ENCODE measurements at regions not wholly inside any gene's neighbourhood (a gene's known extent, or its start where the extent isn't known, plus 50 kb on each side); places are given as distances from the start of the nearest gene placed in this dataset.
A peak's percentile ranks its signal among the peaks of the same experiment; 100 is the strongest.

DNA sequence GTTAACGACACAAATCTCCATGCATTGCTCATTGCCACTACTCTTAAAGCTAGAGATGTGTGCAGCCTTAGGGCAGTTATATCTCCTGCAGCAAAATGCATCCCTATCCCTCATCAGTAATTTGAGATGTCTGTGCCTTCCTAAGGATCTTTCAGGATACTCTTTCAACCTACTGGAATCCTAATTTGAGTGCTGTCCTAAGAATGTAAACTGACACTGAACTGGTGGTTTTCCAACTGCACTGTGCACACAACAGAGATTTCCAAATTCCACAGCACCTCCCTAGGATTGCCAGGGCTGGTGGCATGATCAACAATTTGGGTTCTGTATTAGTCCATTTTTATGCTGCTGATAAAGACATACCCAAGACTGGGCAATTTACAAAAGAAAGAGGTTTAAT lies 193.9 kb downstream of the LTN1 start:
- Mint-ChIP-seq H3K27ac (peak overlapping the region; percentile 63), H3K9me3 (no peaks in the 10 kb centered on the region), H3K4me3 (no peak overlapping the region), H3K27me3 (ENCODE audit: insufficient read depth, low read depth) (no peaks in the 10 kb centered on the region), H3K36me3 (no peaks in the 10 kb centered on the region), H3K4me1 (peaks cover 5% of the 10 kb centered on the region)
- DNase-seq (ENCODE audit: low spot score) = no peak
- no peaks in the 10 kb centered on the region for H3K27me3 ChIP-seq
- no peak overlapping the region for H3K27ac ChIP-seq
- H3K36me3 ChIP-seq = no peaks in the 10 kb centered on the region
- H3K9me3 ChIP-seq (ENCODE audit: low read depth) = no peaks in the 10 kb centered on the region
- H3K9ac ChIP-seq = no peak overlapping the region
- H3K4me2 ChIP-seq = no peak overlapping the region
- no peaks in the 10 kb centered on the region for H4K20me1 ChIP-seq (ENCODE audit: low read depth)
- H3F3A ChIP-seq (ENCODE audit: low read depth) = no peaks in the 10 kb centered on the region
- H3K79me2 ChIP-seq (ENCODE audit: low read depth) = no peaks in the 10 kb centered on the region
- TF ChIP-seq EZH2 (IDR thresholded peaks at IDR 0.05) (no peak), EZH2phosphoT487 (IDR thresholded peaks at IDR 0.05) (no peak)
- TF ChIP-seq, protein P1, sequence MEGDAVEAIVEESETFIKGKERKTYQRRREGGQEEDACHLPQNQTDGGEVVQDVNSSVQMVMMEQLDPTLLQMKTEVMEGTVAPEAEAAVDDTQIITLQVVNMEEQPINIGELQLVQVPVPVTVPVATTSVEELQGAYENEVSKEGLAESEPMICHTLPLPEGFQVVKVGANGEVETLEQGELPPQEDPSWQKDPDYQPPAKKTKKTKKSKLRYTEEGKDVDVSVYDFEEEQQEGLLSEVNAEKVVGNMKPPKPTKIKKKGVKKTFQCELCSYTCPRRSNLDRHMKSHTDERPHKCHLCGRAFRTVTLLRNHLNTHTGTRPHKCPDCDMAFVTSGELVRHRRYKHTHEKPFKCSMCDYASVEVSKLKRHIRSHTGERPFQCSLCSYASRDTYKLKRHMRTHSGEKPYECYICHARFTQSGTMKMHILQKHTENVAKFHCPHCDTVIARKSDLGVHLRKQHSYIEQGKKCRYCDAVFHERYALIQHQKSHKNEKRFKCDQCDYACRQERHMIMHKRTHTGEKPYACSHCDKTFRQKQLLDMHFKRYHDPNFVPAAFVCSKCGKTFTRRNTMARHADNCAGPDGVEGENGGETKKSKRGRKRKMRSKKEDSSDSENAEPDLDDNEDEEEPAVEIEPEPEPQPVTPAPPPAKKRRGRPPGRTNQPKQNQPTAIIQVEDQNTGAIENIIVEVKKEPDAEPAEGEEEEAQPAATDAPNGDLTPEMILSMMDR (IDR thresholded peaks at IDR 0.05) = no peak
- no peaks in the 10 kb centered on the region for H3K4me1 ChIP-seq
- no peak overlapping the region for H2AFZ ChIP-seq (replicated peaks)
- H3K4me3 ChIP-seq = no peak overlapping the region

GRCh38 chr21:28795251-28795650 lies 197.4 kb downstream of the LTN1 start:
- Histone ChIP-seq H2AFZ (replicated peaks) (no peak overlapping the region), H3K9ac (no peak overlapping the region), H3K36me3 (no peaks in the 10 kb centered on the region), H4K20me1 (ENCODE audit: low read depth) (no peaks in the 10 kb centered on the region), H3K27ac (no peak overlapping the region), H3K4me1 (no peaks in the 10 kb centered on the region), H3K79me2 (ENCODE audit: low read depth) (no peaks in the 10 kb centered on the region), H3F3A (ENCODE audit: low read depth) (no peaks in the 10 kb centered on the region), H3K9me3 (ENCODE audit: low read depth) (no peaks in the 10 kb centered on the region), H3K27me3 (no peaks in the 10 kb centered on the region), H3K4me2 (no peak overlapping the region), H3K4me3 (no peak overlapping the region)
- DNase-seq (ENCODE audit: low spot score) = no peak
- Mint-ChIP-seq H3K27me3 (ENCODE audit: insufficient read depth, low read depth) (no peaks in the 10 kb centered on the region), H3K9me3 (no peaks in the 10 kb centered on the region), H3K36me3 (no peaks in the 10 kb centered on the region), H3K4me1 (peaks cover 5% of the 10 kb centered on the region), H3K4me3 (no peak overlapping the region), H3K27ac (no peak overlapping the region)
- TF ChIP-seq, protein P1 (IDR thresholded peaks at IDR 0.05) = no peak
- TF ChIP-seq EZH2phosphoT487 (IDR thresholded peaks at IDR 0.05) = no peak
- no peak for TF ChIP-seq EZH2 (IDR thresholded peaks at IDR 0.05)

GRCh38 chr21:28794371-28794851 lies 198.3 kb downstream of the LTN1 start:
- Mint-ChIP-seq H3K27ac (no peak overlapping the region), H3K4me3 (no peak overlapping the region), H3K9me3 (no peaks in the 10 kb centered on the region), H3K4me1 (peaks cover 5% of the 10 kb centered on the region), H3K27me3 (ENCODE audit: insufficient read depth, low read depth) (no peaks in the 10 kb centered on the region), H3K36me3 (no peaks in the 10 kb centered on the region)
- Histone ChIP-seq H3K79me2 (ENCODE audit: low read depth) (no peaks in the 10 kb centered on the region), H3F3A (ENCODE audit: low read depth) (no peaks in the 10 kb centered on the region), H4K20me1 (ENCODE audit: low read depth) (no peaks in the 10 kb centered on the region), H3K4me3 (no peak overlapping the region), H3K36me3 (no peaks in the 10 kb centered on the region), H2AFZ (replicated peaks) (no peak overlapping the region), H3K27ac (no peak overlapping the region), H3K4me2 (no peak overlapping the region), H3K27me3 (no peaks in the 10 kb centered on the region), H3K4me1 (no peaks in the 10 kb centered on the region), H3K9ac (no peak overlapping the region), H3K9me3 (ENCODE audit: low read depth) (no peaks in the 10 kb centered on the region)
- no peak for DNase-seq (ENCODE audit: low spot score)
- TF ChIP-seq EZH2 (IDR thresholded peaks at IDR 0.05) = no peak
- TF ChIP-seq, protein P1 (IDR thresholded peaks at IDR 0.05) = no peak
- no peak for TF ChIP-seq EZH2phosphoT487 (IDR thresholded peaks at IDR 0.05)
